A549 (cell line): ENCODE measurements at regions not wholly inside any gene's neighbourhood (a gene's known extent, or its start where the extent isn't known, plus 50 kb on each side); places are given as distances from the start of the nearest gene placed in this dataset.

Source experiments
- ATAC-seq, 2 experiments: fragments of 200-7000 bp in 1 of 2; fragments of >200 bp in 1 of 2; cut with Nextera tagmentation in 1 of 2; cut with Tn5 transposase in 1 of 2; 3 replicates each; pipeline versions ENCODE4 v1.8.0 to v1.9.1; 2018 to 2020; ENCODE audit warnings: mild to moderate bottlenecking in 1 of 2, moderate library complexity in 1 of 2
- CTCF ChIA-PET: fragments of 300-600 bp; sonication (Branson Sonifier 250); formaldehyde crosslinking; extraction: SDS; loops from one replicate; lab custom pipeline; 2021; ENCODE audit warnings: antibody characterized with exemption, inconsistent platforms; lab: Yijun Ruan, JAX
- POLR2A ChIA-PET: fragments of 350-600 bp; formaldehyde crosslinking; extraction: SDS; loops from one replicate; lab custom pipeline; 2021; ENCODE audit warnings: antibody characterized with exemption, inconsistent platforms; lab: Yijun Ruan, JAX
- DNase-seq, 2 experiments: peaks; one replicate each; pipeline versions ENCODE4 v3.0.0 to v3.0.0-alpha.2; 2011 to 2016; ENCODE audit warnings: low read depth in 1 of 2, low spot score in 1 of 2
- FAIRE-seq: peaks from 2 replicates; lab custom pipeline; 2011; peaks lifted over from hg19 to GRCh38; lab: Jason Lieb, UNC
- H3K27ac ChIP-seq, 2 experiments: fragments of >200 bp; sonication (Bioruptor Twin); formaldehyde crosslinking; 3 replicates each; pipeline ENCODE4 v1.5.1; 2016 to 2017
- H3K4me1 ChIP-seq: fragments of >200 bp; sonication (Bioruptor Twin); formaldehyde crosslinking; 3 replicates; pipeline ENCODE4 v1.6.1; 2016
- H3K4me2 ChIP-seq: fragments of >200 bp; sonication (Bioruptor Twin); formaldehyde crosslinking; 3 replicates; pipeline ENCODE4 v1.6.1; 2016
- H3K4me3 ChIP-seq: fragments of >200 bp; sonication (Bioruptor Twin); formaldehyde crosslinking; 3 replicates; pipeline ENCODE4 v1.5.1; 2016
- H3K9me3 ChIP-seq: fragments of >200 bp; sonication (Bioruptor Twin); formaldehyde crosslinking; 3 replicates; pipeline ENCODE4 v1.6.1; 2016
- CBX8 ChIP-seq: fragments of 200-600 bp; sonication (generic); IDR thresholded peaks from 2 replicates; pipeline ENCODE4 v1.6.1; 2016
- CEBPB ChIP-seq, 2 experiments: fragments of >200 bp in 1 of 2; sonication (Bioruptor Twin) in 1 of 2; formaldehyde crosslinking in 1 of 2; IDR thresholded peaks; 2 replicates each; pipeline ENCODE4 v1.6.1; 2012 to 2016
- CHD2 ChIP-seq: fragments of 150-350 bp; IDR thresholded peaks from 2 replicates; pipeline ENCODE4 v1.6.1; 2014; ENCODE audit warnings: low read length; ENCODE audit not compliant: partially characterized antibody
- EP300 ChIP-seq, 2 experiments: fragments of >200 bp; sonication (Bioruptor Twin); formaldehyde crosslinking; IDR thresholded peaks; 2 replicates in 1 of 2; 3 replicates in 1 of 2; pipeline ENCODE4 v1.6.1; 2016 to 2017
- ESRRA ChIP-seq: fragments of 150-350 bp; IDR thresholded peaks from 2 replicates; pipeline ENCODE4 v1.6.1; 2014; ENCODE audit warnings: mild to moderate bottlenecking, low read length, borderline replicate concordance
- FOSL2 ChIP-seq, 2 experiments: fragments of 450-650 bp in 1 of 2; fragments of >200 bp in 1 of 2; sonication (Bioruptor Twin) in 1 of 2; formaldehyde crosslinking; IDR thresholded peaks; 2 replicates each; pipeline versions ENCODE4 v1.5.0 to v1.6.1; 2016 to 2020; ENCODE audit warnings: mild to moderate bottlenecking in 1 of 2, moderate library complexity in 1 of 2
- GATA3 ChIP-seq: IDR thresholded peaks from 2 replicates; pipeline ENCODE4 v1.6.1; 2012; ENCODE audit warnings: borderline replicate concordance
- HEYL ChIP-seq: fragments of 250-450 bp; sonication (Bioruptor Pico); IDR thresholded peaks from 2 replicates; pipeline ENCODE4 v1.8.0; 2021; ENCODE audit warnings: mild to moderate bottlenecking, moderate library complexity
- HOXA7 ChIP-seq: fragments of 250-450 bp; sonication (Bioruptor Pico); IDR thresholded peaks from 2 replicates; pipeline ENCODE4 v1.5.0; 2020; ENCODE audit warnings: mild to moderate bottlenecking, moderate library complexity
- JUN ChIP-seq, 2 experiments: fragments of >200 bp; sonication (Bioruptor Twin); formaldehyde crosslinking; IDR thresholded peaks; 2 replicates in 1 of 2; 3 replicates in 1 of 2; pipeline ENCODE4 v1.6.1; 2016 to 2017
- JUNB ChIP-seq: fragments of >200 bp; sonication (Bioruptor Twin); formaldehyde crosslinking; IDR thresholded peaks from 2 replicates; pipeline ENCODE4 v1.6.1; 2016
- MAFK ChIP-seq: fragments of 450-650 bp; IDR thresholded peaks from 2 replicates; pipeline ENCODE4 v1.6.1; 2014; ENCODE audit not compliant: partially characterized antibody
- MAZ ChIP-seq: fragments of 150-350 bp; IDR thresholded peaks from 2 replicates; pipeline ENCODE4 v1.6.1; 2014; ENCODE audit warnings: antibody characterized with exemption, low read depth, low read length, borderline replicate concordance
- NFE2L2 ChIP-seq: fragments of 150-350 bp; conservative IDR thresholded peaks from 2 replicates; pipeline ENCODE4 v1.6.1; 2014; ENCODE audit warnings: low read length
- NR3C1 ChIP-seq: fragments of >200 bp; sonication (Bioruptor Twin); formaldehyde crosslinking; IDR thresholded peaks from 3 replicates; pipeline ENCODE4 v1.6.1; 2017
- PHF8 ChIP-seq: fragments of 200-600 bp; sonication (generic); IDR thresholded peaks from 2 replicates; pipeline ENCODE4 v1.6.1; 2016; ENCODE audit warnings: low read depth, mild to moderate bottlenecking, antibody characterized with exemption, moderate library complexity, borderline replicate concordance
- POLR2AphosphoS2 ChIP-seq: conservative IDR thresholded peaks from 2 replicates; pipeline ENCODE4 v1.6.1; 2012; ENCODE audit warnings: low read length, improper control_type of control experiment, inconsistent platforms
- RARB ChIP-seq: fragments of 250-450 bp; sonication (Bioruptor Pico); IDR thresholded peaks from 2 replicates; pipeline ENCODE4 v1.8.0; 2021; ENCODE audit warnings: mild to moderate bottlenecking, moderate library complexity
- RCOR1 ChIP-seq: fragments of 150-350 bp; IDR thresholded peaks from 2 replicates; pipeline ENCODE4 v1.6.1; 2014; ENCODE audit warnings: antibody characterized with exemption, low read length, low read depth
- RFX5 ChIP-seq: fragments of 450-650 bp; IDR thresholded peaks from 2 replicates; pipeline ENCODE4 v1.7.1; 2014; ENCODE audit warnings: antibody characterized with exemption, mild to moderate bottlenecking, moderate library complexity
- SMC3 ChIP-seq: fragments of >200 bp; sonication (Bioruptor Twin); formaldehyde crosslinking; IDR thresholded peaks from 3 replicates; pipeline ENCODE4 v1.6.1; 2018; ENCODE audit warnings: inconsistent platforms
- TFCP2L1 ChIP-seq: fragments of 250-450 bp; sonication (Bioruptor Pico); IDR thresholded peaks from 2 replicates; pipeline ENCODE4 v1.5.0; 2021; ENCODE audit warnings: mild to moderate bottlenecking
- ZC3H11A ChIP-seq: fragments of 450-650 bp; IDR thresholded peaks from 2 replicates; pipeline ENCODE4 v1.6.1; 2014; ENCODE audit warnings: antibody characterized with exemption, mild to moderate bottlenecking
- ZNF302 ChIP-seq: fragments of 250-450 bp; sonication (Bioruptor Pico); IDR thresholded peaks from 2 replicates; pipeline ENCODE4 v1.9.0; 2021; ENCODE audit warnings: inconsistent platforms, mild to moderate bottlenecking, moderate library complexity
- ZSCAN20 ChIP-seq: fragments of 250-450 bp; sonication (Bioruptor Pico); IDR thresholded peaks from 2 replicates; pipeline ENCODE4 v1.8.0; 2022; ENCODE audit warnings: mild to moderate bottlenecking, moderate library complexity
- WGBS: methylation state at CpG from one replicate; pipeline ENCODE4 v1.1.6; 2017; ENCODE audit errors: missing lambda C conversion rate; 5-methylcytosine and 5-hydroxymethylcytosine counted together
- TF ChIP-seq, protein P1 (sequence below): IDR thresholded peaks from 2 replicates; pipeline ENCODE4 v1.6.1; 2012; ENCODE audit warnings: low read depth, borderline replicate concordance
- TF ChIP-seq, protein P2 (sequence below): fragments of 250-450 bp; sonication (Bioruptor Pico); IDR thresholded peaks from 2 replicates; pipeline ENCODE4 v1.5.0; 2020; ENCODE audit warnings: low read depth, mild to moderate bottlenecking, moderate library complexity

- Histone ChIP-seq H3K4me3 (no peak overlapping the region), H3K4me1 (no peaks in the 10 kb centered on the region), H3K4me2 (no peak overlapping the region), H3K9me3 (no peaks in the 10 kb centered on the region), H3K27ac (no peak overlapping the region)
- no peak for ATAC-seq
- no peak for TF ChIP-seq ZC3H11A
- TF ChIP-seq, protein P1, sequence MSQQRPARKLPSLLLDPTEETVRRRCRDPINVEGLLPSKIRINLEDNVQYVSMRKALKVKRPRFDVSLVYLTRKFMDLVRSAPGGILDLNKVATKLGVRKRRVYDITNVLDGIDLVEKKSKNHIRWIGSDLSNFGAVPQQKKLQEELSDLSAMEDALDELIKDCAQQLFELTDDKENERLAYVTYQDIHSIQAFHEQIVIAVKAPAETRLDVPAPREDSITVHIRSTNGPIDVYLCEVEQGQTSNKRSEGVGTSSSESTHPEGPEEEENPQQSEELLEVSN, result no peak
- no peak for TF ChIP-seq HEYL (CRISPR knock-in tag)
- TF ChIP-seq ZNF302, result no peak
- TF ChIP-seq JUNB, result no peak
- no peak for TF ChIP-seq CEBPB (IDR thresholded peaks at IDR 0.05)
- no peak for TF ChIP-seq RFX5
- TF ChIP-seq FOSL2 (IDR thresholded peaks at IDR 0.05), result no peak
- TF ChIP-seq FOSL2 (CRISPR knock-in tag; IDR thresholded peaks at IDR 0.05), result no peak
- TF ChIP-seq PHF8, result no peak
- no peak for TF ChIP-seq RARB (CRISPR knock-in tag)
- no peak for TF ChIP-seq NR3C1
- no peak for TF ChIP-seq TFCP2L1
- TF ChIP-seq, protein P2, sequence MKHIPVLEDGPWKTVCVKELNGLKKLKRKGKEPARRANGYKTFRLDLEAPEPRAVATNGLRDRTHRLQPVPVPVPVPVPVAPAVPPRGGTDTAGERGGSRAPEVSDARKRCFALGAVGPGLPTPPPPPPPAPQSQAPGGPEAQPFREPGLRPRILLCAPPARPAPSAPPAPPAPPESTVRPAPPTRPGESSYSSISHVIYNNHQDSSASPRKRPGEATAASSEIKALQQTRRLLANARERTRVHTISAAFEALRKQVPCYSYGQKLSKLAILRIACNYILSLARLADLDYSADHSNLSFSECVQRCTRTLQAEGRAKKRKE (CRISPR knock-in tag), result no peak
- TF ChIP-seq RCOR1, result no peak
- TF ChIP-seq NFE2L2, result no peak
- no peak for DNase-seq
- no peak for FAIRE-seq
- ChIA-PET CTCF (no interaction called here), POLR2A (interaction anchor here (0.6 kb wide), 1 partner anchor 226 kb away, joined by 4 read pairs; no protein-coding TSS in a partner anchor)
- WGBS, result 82% methylated on average over 5 of the region's 5 CpGs
Observed at GRCh38 chr21:15967661-15968060, 237.9 kb downstream of the USP25 start.

- Histone ChIP-seq H3K4me1 (no peaks in the 10 kb centered on the region), H3K4me3 (no peak overlapping the region), H3K4me2 (no peak overlapping the region), H3K27ac (no peak overlapping the region), H3K9me3 (no peaks in the 10 kb centered on the region)
- 100% methylated on average over 1 of the region's 1 CpG for WGBS
- POLR2A ChIA-PET, result no interaction called here
- no peak for FAIRE-seq
- CTCF ChIA-PET, result no interaction called here
- no peak for DNase-seq
- ATAC-seq, result no peak
- TF ChIP-seq POLR2AphosphoS2, result no peak
- TF ChIP-seq MAFK, result no peak
- TF ChIP-seq ZSCAN20 (CRISPR knock-in tag), result no peak
- TF ChIP-seq PHF8, result no peak
- no peak for TF ChIP-seq JUN (IDR thresholded peaks at IDR 0.05)
- TF ChIP-seq GATA3, result no peak
- TF ChIP-seq CHD2, result no peak
- no peak for TF ChIP-seq ESRRA
- TF ChIP-seq HOXA7, result no peak
- TF ChIP-seq, protein P1, result no peak
- no peak for TF ChIP-seq CBX8
- no peak for TF ChIP-seq EP300 (IDR thresholded peaks at IDR 0.05)
- no peak for TF ChIP-seq SMC3
- no peak for TF ChIP-seq MAZ
- TF ChIP-seq NR3C1, result no peak
Observed at GRCh38 chr21:15968776-15969310, 239.1 kb downstream of the USP25 start.
